ENCODE measurements at regions not wholly inside any gene's neighbourhood (a gene's known extent, or its start where the extent isn't known, plus 50 kb on each side); places are given as distances from the start of the nearest gene placed in this dataset.

DNA sequence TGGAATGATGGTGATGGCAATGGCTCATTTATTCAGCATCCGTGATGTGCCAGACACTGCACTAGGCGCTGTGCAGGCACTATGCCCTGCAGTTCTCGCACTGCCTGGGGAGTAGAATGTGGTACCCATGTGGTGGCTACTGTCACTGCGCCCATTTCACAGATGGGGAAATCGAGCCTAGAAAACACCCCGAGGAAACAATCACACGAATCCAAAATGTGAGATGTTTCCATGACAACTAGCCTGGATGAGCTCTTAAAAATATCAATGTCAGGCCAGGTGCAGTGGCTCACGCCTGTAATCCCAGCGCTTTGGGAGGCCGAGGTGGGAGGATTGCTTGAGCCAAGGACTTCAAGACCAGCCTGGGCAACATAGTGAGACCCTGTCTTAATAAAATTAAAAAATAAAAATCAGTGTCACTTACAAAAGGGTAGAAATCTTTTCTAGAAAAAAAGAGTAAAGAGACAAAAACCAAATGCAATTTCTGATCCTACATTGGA is 57.9 kb upstream of the TNRC6A start:
- Histone ChIP-seq H3K4me3 (no peak overlapping the region), H3K9me3 (no peaks in the 10 kb centered on the region), H3K27me3 (no peaks in the 10 kb centered on the region), H3K4me1 (peaks cover 5% of the 10 kb centered on the region), H3K27ac (no peak overlapping the region), H3K36me3 (replicated peaks in 1 of 2; ENCODE audit: insufficient read depth in 1 of 2, low read depth in 2 of 2) (no peaks in the 10 kb centered on the region)
- ATAC-seq (no peak), DNase-seq (no peak)
- intact Hi-C loops (cut with DNase I) = no loop called here
- TF ChIP-seq CTCF (IDR thresholded peaks at IDR 0.05) (no peak), POLR2A (IDR thresholded peaks at IDR 0.05) (no peak)
- WGBS, 2 donors = 79 to 82% methylated on average over 10 of the region's 10 CpGs

- DNase-seq = no peak
- Histone ChIP-seq H3K27ac (no peak overlapping the region), H3K9me3 (no peaks in the 10 kb centered on the region), H3K4me1 (peaks cover 5% of the 10 kb centered on the region), H3K4me3 (no peak overlapping the region), H3K27me3 (no peaks in the 10 kb centered on the region), H3K36me3 (replicated peaks in 1 of 2; ENCODE audit: insufficient read depth in 1 of 2, low read depth in 2 of 2) (no peaks in the 10 kb centered on the region)
- intact Hi-C loops (cut with DNase I) = no loop called here
- WGBS, 2 donors = 82 to 87% methylated on average over 3 of the region's 3 CpGs
- ATAC-seq = no peak
- TF ChIP-seq POLR2A (IDR thresholded peaks at IDR 0.05) = no peak
- no peak for TF ChIP-seq CTCF (IDR thresholded peaks at IDR 0.05)
Observed at GRCh38 chr16:24673155-24673554, 56.3 kb upstream of the TNRC6A start.

GRCh38 chr16:24674877-24675276 is 54.6 kb upstream of the TNRC6A start:
- H3K9me3 ChIP-seq = no peaks in the 10 kb centered on the region
- TF ChIP-seq POLR2A (IDR thresholded peaks at IDR 0.05) = no peak
- TF ChIP-seq CTCF (IDR thresholded peaks at IDR 0.05) = no peak
- H3K4me1 ChIP-seq = no peaks in the 10 kb centered on the region

GRCh38 chr16:24677388-24677787 is 52.1 kb upstream of the TNRC6A start:
- no peak for ATAC-seq
- no peaks in the 10 kb centered on the region for H3K4me1 ChIP-seq
- DNase-seq = no peak
- no peaks in the 10 kb centered on the region for H3K36me3 ChIP-seq (replicated peaks in 1 of 2; ENCODE audit: insufficient read depth in 1 of 2, low read depth in 2 of 2)
- H3K4me3 ChIP-seq = no peak overlapping the region
- intact Hi-C loops (cut with DNase I) = no loop called here
- H3K9me3 ChIP-seq = no peaks in the 10 kb centered on the region
- no peak for TF ChIP-seq POLR2A (IDR thresholded peaks at IDR 0.05)
- H3K27me3 ChIP-seq = no peaks in the 10 kb centered on the region
- 92% methylated on average over 7 of the region's 7 CpGs for WGBS, 2 donors
- no peak overlapping the region for H3K27ac ChIP-seq

More at GRCh38 chr16:24674877-24675276, 54.6 kb upstream of the TNRC6A start:
- ATAC-seq (no peak), DNase-seq (no peak)
- intact Hi-C loops (cut with DNase I) = no loop called here
- no peaks in the 10 kb centered on the region for H3K36me3 ChIP-seq (replicated peaks in 1 of 2; ENCODE audit: insufficient read depth in 1 of 2, low read depth in 2 of 2)
- WGBS, 2 donors = 75 to 87% methylated on average over 5 of the region's 5 CpGs
- no peaks in the 10 kb centered on the region for H3K27me3 ChIP-seq
- no peak overlapping the region for H3K27ac ChIP-seq
- no peak overlapping the region for H3K4me3 ChIP-seq
